SKM-1 (cell line): ENCODE measurements at regions not wholly inside any gene's neighbourhood (a gene's known extent, or its start where the extent isn't known, plus 50 kb on each side); places are given as distances from the start of the nearest gene placed in this dataset.
"Not testable (repeated sequence)": the region's sequence is repeated elsewhere in the genome, so short reads cannot be mapped to it uniquely, and the experiment has no call there.

ENCODE experiments used
- DNase-seq: peaks from one replicate; lab custom pipeline; 2025; ENCODE audit not compliant: unreplicated experiment; lab: John Stamatoyannopoulos, UW

DNA sequence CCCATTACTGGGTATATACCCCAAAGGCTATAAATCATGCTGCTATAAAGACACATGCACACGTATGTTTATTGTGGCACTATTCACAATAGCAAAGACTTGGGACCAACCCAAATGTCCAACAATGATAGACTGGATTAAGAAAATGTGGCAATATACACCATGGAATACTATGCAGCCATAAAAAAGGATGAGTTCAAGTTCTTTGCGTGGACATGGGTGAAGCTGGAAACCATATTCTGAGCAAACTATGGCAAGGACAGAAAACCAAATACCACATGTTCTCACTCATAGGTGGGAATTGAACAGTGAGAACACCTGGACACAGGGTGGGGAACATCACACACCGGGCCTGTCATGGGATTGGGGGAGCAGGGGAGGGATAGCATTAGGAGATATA, 54.4 kb upstream of the MUCL1 start:
- DNase-seq, result not testable (repeated sequence)

DNA sequence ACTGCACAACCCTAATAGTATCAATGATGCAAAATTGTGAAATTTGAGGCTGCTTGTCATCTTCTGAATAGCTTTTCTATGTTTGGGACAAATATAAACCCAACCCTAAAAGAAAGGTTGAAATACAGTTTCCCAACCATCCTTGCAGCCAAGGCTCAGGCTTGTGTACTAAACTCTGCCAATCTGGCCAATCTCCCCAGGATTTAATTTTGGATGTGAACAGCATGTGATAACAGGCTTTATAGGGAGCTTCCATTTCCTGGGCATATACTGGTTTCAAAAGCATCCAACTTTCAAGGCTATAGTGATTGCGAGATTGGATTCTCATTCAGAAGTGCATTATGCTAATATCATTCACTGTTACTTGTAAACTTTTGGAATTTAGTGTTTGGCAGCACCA, 55.7 kb upstream of the MUCL1 start:
- DNase-seq, result no peak

DNA sequence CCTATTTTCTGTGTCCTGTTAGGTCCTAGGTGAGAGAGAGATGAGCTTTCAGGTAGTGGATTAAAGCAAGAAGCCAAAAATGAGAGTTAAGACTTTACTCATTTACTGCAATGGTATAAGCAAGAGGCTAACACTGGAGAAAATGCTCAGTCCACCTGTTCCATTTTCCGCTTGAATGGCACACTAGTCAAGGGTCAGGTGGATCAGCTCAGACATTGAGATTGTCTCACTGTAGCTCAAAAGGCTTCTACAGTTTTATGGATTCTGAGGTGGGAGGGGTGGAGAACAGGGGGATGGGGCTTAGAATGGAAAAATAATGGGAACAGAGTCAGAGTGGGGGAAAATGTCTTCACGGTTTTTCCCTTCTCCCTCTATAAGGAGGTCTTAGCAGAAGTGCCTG, 57.3 kb upstream of the MUCL1 start:
- no peak for DNase-seq

DNA sequence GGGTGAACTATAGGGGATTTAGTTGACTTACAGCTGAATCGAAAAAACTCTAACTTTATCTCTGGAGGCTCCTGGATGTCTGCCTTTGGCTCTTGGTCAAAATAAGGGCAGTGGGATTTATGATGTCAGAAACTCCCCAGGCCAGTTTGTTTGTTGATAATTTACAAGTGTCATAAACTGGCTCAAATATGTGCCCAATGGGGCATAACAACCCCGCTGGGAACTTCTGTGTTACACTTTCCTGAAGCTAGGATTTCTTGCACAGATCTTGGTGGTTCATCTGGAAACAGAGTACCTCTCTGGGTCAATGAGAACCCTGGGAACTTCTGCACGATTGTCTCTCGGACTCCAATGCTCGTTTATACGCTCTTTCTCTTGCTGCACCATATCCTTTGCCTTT, 58.7 kb upstream of the MUCL1 start:
- no peak for DNase-seq

DNA sequence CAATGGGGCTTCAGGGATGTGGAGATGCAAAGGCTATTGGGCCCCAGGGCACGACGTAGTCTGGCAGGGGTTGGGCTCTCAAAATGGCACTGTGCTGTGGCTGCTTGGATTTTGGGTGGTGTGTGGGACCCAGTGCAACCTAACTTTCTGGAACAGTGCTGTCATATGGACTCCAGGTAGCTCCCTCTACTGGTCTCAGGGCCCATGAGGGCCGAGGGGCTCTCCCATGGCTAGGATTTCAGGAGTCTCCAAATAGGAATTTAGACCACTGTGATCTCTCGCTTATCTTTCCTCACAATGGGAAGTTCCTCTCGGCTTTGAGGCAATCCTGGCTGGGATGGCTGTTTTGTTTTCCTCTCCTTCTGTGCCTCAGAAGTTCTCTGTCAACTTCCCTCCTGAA, 68.2 kb upstream of the MUCL1 start:
- no peak for DNase-seq

DNA sequence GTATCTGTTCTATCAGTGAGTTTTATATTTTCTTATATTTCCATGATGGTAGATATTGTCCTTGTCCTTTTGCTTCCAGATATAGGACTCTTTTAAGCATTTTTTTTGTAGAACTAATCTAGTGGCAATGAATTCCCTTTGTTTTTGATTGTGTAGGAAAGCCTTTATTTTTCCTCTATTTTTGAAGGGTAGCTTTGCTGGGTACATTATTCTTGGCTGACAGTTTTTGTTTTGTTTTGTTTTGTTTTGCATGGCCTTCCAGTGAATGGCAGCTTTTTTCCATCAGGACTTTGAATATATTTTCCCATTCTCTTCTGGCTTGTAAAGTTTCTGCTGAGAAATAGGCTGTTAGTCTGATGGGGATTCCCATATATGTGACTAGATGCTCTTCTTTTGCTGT, 70.2 kb upstream of the MUCL1 start:
- no peak for DNase-seq

DNA sequence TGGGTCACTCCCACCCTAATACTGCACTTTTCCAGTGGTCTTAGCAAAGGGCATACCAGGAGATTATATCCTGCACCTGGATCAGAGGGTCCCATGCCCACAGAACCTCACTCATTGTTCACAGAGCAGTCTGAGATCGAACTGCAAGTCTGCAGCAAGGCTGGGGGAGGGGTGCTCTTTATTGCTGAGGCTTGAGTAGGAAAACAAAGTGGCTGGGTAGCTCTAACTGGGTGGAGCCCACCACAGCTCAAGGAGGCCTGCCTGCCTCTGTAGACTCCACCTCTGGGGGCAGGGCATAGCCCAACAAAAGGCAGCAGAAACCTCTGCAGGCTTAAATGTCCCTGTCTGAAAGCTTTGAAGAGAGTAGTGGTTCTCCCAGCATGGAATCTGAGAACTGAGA, 77.3 kb upstream of the MUCL1 start:
- not testable (repeated sequence) for DNase-seq

DNA sequence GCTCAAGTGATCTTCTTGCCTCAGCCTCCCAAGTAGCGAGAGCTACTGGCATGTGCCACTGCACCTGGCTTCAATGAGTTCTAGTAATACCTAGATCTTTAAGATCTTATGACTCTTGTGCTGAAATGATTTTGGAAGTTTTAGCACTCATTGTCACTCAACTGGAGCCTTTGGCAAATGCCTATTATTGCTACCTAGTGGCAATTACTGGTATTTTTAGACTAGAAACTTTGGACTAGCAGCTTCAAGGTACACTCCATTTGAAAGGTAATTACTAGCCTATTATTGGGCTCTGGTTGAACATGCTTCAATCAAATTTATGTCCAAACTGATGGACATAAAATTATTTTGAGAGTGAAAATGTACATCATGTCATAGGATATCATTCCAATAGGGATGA, 80.7 kb upstream of the MUCL1 start:
- DNase-seq, result no peak

DNA sequence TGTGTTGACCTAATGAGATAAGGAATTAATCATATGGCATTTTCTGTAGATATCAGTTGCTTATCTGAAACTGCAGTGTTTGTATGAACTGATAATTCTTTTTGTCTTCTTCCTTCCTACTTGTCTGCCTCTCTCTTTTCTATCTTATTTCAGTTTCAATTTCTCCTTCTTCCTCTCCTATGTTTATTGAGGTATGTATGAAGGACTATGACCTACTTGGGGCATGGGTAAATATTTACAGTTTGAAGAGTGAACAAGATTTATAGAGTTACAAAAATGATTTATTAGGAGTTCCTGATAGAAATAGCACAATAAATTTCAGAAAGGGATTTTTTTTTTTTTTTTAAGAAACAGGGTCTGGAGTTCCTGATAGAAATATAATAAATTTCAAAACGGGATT, 88.7 kb upstream of the MUCL1 start:
- DNase-seq, result no peak

DNA sequence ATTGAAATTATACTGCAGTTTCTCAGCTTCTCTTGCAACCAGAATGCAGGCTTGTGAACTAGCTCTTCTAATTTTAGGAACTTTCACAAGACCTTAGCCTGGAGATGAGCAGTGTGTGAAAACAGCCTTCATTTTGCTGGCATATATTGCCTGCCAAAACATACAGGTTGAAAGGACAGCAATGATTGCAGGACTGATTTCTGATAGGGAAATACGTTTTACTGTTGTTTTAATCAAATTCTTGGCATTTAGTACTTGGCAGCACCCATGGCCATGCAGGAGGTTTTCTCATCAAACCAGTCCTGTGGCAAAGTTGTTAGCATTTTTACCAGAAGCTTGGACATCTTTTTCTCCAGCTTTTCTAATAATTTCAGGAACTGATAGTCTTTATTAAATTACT, 91.9 kb upstream of the MUCL1 start:
- DNase-seq, result no peak

DNA sequence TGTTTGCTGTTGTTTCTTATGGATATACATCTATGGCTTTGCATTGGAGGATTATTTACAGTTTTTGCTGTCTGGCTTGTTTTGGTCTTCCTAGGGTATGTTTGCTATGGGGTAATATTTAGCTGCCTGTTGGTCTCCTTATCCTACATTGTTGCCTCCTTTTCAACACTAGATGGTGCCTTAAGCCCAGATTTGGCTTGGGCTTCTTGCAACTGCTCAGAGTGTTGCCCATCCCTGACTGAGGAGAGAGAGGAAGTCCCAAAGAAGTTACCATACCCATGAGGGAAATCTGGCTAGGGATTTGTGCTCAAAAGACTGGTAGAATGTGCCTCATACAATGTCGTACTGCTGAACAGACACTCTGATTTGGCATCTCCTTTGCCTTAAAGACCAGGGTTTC, 94.6 kb upstream of the MUCL1 start:
- peak; percentile 20 for DNase-seq

DNA sequence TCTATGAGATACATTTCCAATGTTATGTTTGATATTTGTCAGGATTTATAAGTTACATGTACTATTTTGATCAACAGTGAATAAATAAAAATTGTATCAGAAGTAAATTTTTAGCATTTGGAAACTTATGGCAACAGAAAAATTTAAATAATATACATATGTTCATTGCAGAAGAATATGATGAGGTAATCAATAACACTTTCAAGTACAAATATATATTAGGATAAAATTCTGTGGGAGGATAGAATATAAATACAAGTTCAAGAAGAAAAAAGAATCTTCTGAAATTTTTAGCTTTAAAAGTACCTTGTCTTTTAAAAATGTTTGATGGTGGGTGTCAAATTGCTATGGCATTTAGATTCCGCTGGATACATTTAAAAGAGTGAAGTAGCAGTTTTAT, 102.8 kb upstream of the MUCL1 start:
- no peak for DNase-seq

DNA sequence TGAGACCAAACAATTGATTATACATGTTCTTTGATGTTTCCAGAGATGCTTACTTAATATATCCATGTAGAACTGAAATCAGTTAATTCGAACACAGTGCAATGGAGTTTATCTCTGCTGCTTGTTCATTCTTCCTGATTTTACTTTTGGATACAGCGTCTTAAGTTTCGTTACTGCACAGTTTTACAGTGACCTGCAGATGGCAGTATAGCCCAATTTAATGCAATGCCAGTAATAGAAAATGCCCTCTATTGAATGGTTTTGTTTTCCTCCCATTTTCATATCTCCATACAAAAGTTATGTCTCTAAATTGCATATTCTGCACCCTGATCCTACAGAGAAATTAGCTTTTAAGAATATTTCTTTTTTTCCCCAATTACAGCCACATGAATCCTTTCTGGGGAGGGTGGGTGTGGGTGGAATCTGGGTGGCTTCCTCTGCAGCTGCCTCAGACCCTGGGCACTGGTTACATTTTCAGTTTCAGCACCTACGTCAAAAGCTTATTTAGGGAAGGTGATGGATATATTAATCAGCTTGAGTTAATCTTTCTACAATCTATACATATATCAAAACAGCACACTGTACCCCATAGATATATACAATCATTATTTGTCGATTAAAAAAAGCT, 101.1 kb upstream of the DCD start:
- peak; percentile 22 for DNase-seq

DNA sequence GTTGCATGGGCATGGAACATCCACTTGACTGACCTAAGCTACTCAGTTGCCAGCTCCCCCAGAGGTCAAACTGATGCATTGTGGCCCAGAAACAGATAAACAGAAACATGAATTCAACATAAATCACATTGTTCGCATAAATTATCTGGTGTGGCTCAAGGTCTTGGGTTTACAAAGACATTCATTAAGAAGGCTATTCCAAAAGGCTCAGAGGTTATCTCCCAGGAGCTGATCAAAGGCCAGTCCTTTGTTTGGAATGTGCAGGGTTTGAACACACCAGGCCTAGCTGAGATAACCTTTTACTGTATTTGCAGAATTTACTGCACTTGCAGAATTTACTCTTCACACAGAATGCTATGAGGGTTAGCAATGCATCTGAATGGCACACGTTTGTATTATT, 96.4 kb upstream of the DCD start:
- DNase-seq, result no peak

DNA sequence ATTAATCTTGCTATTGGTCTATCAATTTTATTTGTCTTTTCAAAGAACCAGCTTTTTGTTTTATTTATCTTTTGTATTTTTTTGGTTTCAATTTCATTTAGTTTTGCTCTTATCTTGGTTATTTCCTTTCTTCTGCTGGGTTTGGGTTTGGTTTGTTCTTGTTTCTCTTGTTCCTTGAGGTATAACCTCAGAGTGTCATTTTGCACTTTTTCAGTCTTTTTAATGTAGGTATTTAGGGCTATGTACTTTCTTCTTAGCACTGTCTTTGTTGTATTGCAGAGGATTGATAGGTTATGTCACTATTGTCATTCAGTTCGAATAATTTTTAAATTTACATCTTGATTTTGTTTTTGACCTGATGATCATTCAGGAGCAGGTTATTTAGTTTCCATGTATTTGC, 92.7 kb upstream of the DCD start:
- DNase-seq, result no peak

DNA sequence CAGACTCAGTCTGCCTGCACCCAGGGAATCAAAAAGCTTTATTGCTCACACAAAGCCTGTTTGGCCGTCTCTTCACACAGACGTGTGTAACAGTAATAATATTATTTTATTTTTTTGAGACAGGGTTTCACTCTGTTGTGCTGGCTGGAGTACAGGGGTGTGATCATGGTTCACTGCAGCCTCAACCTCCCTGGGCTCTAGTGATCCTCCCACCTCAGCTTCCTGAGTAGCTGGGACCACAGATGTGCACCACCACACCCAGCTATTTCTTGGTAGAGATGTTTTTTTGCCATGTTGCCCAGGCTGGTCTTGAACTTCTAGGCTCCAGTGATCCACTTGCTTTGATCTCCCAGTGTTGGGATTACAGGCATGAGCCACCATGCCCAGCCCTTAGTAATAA, 88.4 kb upstream of the DCD start:
- no peak for DNase-seq

DNA sequence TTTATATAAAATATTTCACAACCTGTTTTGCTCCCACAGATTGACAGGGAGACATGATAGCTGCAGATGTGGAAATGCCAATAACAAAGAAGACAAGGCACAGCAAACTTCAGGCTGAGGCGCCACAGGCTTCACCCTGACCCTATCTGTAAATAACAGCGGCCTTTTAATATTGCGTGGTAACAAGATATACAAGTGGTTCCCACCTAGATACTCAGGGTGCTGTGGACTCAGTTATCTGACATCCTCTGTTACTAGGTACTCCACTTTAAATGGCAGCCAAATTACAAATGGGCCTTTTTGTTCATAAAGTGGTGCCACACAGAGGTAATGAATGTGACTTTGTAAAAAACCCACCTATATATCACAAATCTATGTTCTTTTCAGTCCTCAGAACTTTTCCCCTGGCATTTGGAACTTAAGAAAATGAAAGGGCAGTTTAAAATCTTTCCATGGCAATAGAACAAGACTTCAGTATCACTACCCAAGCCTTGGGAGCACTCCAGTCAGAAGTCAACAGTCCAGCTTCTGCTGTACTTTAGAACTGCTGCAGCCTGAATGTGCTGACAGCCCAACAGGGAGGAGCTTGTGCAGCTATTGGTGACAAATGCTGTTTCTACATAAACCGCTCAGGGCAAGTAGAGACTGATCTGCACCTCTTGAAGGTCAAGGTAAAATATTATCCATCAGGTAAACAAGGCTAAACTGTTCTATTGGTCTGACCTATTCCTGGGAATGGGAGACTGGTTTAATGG, 86.2 kb upstream of the DCD start:
- no peak for DNase-seq

DNA sequence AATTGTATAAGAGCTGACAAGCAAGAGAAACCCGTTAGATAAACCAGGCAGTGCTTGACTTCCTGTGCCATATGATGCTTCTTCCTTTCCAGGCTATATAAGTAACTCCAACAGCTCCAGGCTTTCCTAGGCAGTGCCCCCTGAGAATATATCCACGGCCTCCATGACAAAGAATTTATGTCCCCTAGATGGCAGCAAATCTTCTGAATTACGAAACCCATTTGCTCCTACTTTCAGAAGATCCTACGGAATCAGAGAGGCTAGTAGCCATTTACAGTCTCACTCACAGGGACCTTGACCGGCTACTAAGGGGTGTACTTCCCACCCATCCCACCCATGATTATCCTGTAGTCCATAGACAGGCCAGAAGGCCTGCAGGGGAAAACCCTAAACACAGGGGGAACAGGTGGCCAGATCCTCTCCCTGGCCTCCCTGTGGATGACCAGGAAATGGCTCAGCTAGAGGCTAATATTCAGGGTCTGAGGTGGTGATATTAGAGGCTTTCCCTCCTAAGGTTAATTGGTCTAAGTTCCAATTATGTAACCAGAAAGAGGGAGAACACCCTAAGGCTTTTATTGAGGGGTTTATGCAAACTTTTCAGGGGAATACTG, 77.2 kb upstream of the DCD start:
- DNase-seq, result no peak

DNA sequence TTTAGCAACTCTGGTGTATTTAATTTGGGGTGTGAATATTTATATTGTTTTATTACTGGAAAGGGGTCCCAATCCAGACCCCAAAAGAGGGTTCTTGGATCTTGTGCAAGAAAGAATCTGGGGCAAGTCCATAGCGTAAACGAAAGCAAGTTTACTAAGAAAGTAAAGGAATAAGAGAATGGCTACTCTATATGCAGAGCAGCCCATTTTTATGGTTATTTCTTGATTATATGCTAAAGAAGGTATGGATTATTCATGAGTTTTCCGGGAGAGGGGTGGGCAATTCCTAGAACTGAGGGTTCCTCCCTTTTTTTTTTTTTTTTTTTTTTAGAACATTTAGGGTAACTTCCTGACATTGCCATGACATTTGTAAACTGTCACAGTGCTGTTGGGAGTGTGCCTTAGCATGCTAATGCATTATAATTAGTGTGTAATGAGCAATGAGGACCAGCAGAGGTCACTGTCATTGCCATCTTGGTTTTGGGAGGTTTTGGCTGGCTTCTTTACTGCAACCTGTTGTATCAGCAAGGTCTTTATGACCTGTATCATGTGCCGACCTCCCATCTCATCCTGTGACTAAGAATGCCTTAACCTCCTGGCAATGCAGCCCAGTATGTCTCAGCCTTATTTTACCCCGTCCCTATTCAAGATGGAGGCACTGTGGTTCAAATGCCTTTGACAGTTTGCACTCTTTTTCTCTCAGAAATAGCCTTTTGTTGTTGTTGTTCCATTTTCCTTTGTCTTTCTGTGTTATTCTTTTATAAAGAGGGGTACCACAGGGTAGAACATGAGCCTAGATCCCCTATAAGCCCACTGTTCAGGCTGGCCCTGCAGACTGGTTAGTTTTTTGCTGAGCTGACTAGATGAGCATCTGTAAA, 75.5 kb upstream of the DCD start:
- DNase-seq, result no peak

DNA sequence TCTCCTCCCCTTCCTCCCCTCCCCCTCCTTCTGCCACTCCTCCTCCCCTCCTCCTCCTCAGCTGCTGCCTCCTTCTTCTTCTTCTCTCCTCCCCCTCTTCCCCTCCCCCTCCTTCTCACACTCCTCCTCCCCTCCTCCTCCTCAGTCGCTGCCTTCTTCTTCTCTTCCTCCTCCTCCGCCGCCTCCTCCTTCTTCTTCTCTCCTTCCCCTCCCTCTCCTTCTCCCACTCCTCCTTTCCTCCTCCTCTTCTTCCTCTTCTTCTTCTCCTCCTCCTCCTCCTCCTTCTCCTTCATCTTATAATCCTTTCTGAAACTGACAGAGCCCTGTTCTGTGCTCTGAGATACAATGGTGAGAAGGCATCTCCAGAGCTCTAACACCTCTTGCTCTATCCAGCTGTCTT, 73.1 kb upstream of the DCD start:
- no peak for DNase-seq

DNA sequence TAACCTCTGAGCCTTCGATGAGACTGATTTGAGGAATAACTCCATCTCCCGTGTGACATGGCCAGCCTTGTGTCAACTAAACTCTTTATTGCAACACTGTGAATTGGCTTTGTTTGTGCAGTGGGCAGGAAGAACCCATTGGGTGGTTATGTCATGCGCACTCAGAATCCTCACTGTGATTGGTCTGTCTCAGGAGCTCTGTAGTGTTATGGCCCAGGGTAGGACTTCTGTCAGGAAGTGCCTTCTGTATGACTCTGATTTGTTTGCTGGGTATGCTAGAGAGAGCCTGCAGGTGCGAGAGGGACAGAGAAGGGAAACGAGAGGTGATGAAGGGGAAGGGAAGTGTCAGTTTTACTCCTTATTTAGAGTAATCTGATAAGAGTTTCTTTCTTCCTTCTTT, 71.5 kb upstream of the DCD start:
- DNase-seq, result no peak

DNA sequence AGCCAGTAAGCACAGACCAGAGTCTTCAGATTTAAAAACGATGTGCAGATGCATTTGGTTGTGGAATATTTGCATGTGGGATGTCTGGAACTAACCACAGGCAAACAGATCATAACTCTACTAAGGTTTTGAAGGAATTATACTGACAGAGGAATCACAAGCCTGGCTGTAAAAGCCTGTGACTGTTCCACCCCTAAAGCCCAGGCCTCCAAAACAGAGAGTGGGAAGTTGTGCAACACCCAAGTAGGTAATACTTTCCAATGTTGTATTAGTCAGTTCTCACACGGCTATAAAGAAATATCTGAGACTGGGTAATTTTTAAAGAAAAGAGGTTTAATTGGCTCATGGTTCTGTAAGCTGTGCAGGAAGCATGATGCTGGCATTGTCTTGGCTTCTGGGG, 68.1 kb upstream of the DCD start:
- no peak for DNase-seq
